ENCODE measurements at regions not wholly inside any gene's neighbourhood (a gene's known extent, or its start where the extent isn't known, plus 50 kb on each side); places are given as distances from the start of the nearest gene placed in this dataset.
A peak's percentile ranks its signal among the peaks of the same experiment; 100 is the strongest.
"Not testable (repeated sequence)": the region's sequence is repeated elsewhere in the genome, so short reads cannot be mapped to it uniquely, and the experiment has no call there.

DNA sequence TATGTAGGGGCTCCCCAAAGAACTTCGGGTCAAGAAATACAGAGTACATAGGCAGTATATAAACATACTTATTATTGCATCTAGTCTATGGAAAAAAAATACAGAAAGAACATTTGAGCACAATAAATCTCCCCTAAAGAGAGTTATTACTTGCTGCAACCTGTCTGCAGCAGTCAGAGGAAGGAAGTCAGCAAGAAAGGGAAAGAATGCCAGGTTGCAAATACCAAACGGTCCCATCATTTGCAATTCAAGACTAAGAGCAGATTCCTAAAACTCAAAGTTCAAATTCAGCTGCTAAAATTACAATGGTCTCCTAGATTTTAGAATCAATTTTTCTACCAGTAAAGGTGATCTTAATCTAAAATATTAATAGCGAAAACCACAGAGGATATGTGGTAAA lies 236.2 kb upstream of the NUDT6 start:
- DNase-seq (ENCODE audit: low spot score), result no peak

- no peak for DNase-seq (ENCODE audit: low spot score)
These were observed 237.1 kb upstream of the NUDT6 start for GRCh38 chr4:123159479-123159878.

GRCh38 chr4:123162859-123163258 lies 233.7 kb upstream of the SPRY1 start:
- no peak for DNase-seq (ENCODE audit: low spot score)

GRCh38 chr4:123163501-123163900 lies 233.1 kb upstream of the SPRY1 start:
- DNase-seq (ENCODE audit: low spot score), result no peak

- no peak for DNase-seq (ENCODE audit: low spot score)
These were observed 230.6 kb upstream of the SPRY1 start for GRCh38 chr4:123166023-123166422.

DNA sequence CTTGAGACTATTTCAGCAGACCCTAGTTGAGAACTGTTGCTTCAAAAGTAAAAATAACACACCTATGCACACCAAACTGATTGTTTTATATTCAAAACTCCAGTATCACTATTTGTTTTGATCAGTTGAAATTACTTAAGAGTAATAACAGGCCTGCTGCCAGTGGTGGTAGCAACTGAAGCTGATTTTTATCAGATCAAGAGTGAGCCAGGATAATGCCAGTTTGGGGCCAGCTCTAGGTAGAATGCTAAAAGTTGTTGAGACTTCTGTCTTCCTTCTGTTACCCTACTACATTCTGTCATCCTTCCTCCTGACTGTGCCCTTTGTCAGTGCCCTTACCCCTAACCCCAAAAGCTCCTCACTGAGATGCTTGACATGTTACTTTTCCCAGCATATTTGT lies 228.7 kb upstream of the SPRY1 start:
- no peak for DNase-seq (ENCODE audit: low spot score)

GRCh38 chr4:123168812-123169211 lies 227.8 kb upstream of the SPRY1 start:
- DNase-seq (ENCODE audit: low spot score), result no peak

GRCh38 chr4:123170843-123171242 lies 225.8 kb upstream of the SPRY1 start:
- DNase-seq (ENCODE audit: low spot score), result no peak

- DNase-seq (ENCODE audit: low spot score), result no peak
These were observed 220.0 kb upstream of the SPRY1 start for GRCh38 chr4:123176605-123177004.

DNA sequence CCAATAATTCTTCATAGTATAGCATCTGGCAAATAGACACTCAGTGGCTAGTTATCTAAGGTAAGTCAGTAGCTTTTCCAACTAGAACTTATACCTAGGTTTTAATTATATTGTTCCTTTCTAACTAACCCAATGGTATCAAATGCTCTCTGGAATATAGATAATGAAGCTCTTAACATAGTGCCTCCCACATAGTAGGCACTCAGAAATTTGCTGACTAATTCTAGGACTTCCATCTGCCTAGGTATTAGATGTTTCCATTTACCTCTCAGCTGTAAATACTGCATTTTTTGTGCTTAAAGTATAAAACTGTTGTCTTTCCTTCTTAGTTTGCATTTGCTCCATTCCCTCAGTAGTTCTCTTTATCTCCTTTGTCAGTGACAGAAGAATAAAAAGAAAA lies 214.3 kb upstream of the SPRY1 start:
- no peak for DNase-seq (ENCODE audit: low spot score)

DNA sequence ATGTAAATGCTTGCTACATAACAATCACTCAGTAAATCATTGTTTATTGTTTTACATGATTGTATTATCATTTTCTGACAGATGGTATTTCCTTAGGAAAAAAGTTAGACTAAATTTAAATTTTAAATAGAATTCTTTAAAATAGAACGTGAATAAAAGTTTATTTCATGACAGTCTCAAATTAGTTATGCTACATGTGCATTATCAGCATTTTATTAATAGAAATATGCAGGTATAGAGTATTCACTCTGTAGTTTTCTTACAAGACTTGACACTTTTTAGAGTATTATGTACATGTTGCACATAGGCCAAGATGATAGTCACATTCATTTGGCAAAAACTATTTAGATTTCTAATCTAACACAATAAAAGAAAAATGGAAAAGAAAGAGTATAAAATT lies 213.3 kb upstream of the SPRY1 start:
- no peak for DNase-seq (ENCODE audit: low spot score)

GRCh38 chr4:123183754-123184153 lies 212.8 kb upstream of the SPRY1 start:
- not testable (repeated sequence) for DNase-seq (ENCODE audit: low spot score)

DNA sequence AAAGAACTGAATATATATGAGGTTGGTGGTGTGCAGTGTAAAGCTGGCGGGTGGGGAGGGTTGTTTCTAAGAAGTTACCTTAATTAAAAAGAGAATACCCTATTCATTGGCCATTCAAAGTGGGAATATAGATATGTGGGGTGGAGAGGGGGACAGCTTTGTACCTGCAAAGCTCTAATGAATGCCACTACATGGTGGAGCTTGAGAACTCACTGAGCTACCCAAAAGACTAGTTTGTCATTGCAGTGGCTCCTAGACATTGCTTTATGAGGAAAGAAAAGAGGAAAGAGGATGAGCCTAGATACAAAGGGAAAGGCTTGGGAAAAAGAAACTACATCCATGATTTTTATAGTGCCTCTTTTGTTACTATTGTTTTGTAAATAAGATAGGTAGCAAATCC lies 209.9 kb upstream of the SPRY1 start:
- no peak for DNase-seq (ENCODE audit: low spot score)

GRCh38 chr4:123190176-123190575 lies 206.4 kb upstream of the SPRY1 start:
- no peak for DNase-seq (ENCODE audit: low spot score)

DNA sequence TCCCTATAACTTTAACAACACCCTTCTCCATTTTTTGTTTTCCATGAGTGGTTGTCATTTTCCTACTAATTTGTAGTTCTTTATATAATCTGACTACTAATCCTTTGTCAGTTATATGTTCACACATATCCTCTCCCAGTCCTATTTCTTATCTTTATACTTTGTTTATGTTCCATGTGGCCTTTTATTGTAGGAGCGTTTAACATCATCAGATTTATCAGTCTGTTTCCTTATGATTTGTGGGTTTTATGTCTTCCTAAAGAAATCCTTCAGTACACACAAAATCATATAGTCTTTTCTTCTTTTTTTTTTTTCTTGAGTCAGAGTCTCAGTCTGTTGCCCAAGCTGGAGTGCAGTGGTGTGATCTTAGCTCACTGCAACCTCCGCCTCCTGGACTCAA lies 204.9 kb upstream of the SPRY1 start:
- DNase-seq (ENCODE audit: low spot score), result no peak

DNA sequence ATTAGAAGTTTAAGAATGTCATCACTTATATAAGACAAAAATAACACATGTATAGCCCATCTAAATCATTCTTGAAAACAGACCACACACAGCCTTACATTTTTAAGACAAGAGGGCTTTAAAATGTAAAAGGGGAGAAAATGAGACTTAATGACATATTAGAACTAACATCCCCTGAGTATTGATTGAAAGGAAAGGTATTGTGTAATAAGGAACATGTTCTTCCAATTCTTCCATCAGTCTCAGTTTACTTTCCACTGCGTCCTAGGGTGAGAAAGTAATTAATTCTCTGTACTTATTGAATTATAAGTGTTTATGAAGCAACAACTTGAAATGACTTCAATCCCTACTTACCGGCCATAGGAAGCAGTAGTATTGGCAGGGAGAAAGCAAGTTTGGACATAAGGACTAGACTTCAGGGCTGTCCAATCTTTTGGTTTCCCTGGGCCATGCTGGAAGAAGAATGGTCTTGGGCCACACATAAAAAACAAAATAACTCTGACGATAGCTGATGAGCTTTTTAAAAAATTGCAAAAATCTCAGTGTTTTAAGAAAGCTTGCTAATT lies 202.7 kb upstream of the SPRY1 start:
- no peak for DNase-seq (ENCODE audit: low spot score)

DNA sequence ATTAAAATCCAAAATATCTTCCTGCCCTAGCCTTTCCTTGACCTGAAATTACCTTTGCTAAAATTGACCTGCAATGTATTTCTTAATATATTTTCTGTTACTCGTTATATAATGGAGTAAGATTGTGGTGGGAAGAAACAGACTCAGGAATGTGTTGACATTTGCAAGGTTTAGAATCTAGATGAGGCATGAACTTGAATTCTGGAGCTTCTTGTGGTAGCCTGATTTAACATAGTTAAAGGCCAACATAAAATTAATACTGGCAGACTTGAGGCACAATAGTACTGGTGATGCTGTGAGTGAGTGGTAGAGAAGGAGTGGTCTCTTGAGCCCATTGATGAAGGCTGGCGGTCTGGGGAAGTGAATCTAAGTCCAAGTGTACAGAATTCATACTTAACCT lies 197.9 kb upstream of the SPRY1 start:
- DNase-seq (ENCODE audit: low spot score), result peak; percentile 2

- DNase-seq (ENCODE audit: low spot score), result no peak
These were observed 196.3 kb upstream of the SPRY1 start for GRCh38 chr4:123200051-123200940.

- no peak for DNase-seq (ENCODE audit: low spot score)
These were observed 191.9 kb upstream of the SPRY1 start for GRCh38 chr4:123204737-123205136.

DNA sequence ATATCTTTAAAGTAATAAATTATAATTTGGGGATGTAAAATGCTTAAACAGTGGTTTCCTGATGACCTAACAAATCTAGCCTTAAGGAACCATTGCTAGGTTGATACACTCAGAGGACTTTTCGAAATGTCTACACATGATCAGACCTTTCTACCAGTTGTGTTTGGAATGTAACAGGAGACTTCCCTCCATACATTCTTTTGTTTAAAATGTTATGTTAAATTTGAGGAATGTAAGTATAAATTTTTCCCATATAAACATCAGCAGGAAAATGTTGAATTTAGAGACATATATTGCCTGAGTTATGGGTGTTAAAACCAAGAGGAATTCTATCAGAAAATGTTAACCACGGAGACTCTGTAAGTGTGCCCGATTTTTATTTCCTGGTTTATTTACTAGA lies 190.6 kb upstream of the SPRY1 start:
- DNase-seq (ENCODE audit: low spot score), result no peak

DNA sequence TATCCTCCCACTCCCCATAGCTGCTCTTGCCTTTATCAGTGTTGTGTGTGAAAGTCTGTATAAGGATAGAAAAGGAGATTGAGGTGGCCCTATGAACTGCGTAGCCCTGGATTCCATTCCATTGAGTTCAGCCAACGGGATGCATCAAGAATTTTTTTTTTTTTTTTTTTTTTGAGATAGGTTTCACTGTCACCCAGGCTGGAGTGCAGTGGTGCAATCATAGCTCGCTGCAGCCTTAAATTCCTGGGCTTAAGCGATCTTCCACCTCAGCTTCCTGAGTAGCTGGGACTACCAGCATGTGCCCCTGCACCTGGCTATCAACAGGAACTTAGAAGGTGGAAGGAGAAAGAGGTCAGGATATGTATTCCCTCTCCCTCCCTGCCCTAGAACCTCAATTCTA lies 187.2 kb upstream of the SPRY1 start:
- no peak for DNase-seq (ENCODE audit: low spot score)

- DNase-seq (ENCODE audit: low spot score), result no peak
These were observed 181.1 kb upstream of the SPRY1 start for GRCh38 chr4:123215536-123215935.

- no peak for DNase-seq (ENCODE audit: low spot score)
These were observed 180.1 kb upstream of the SPRY1 start for GRCh38 chr4:123216543-123216942.

GRCh38 chr4:123216946-123217345 lies 179.6 kb upstream of the SPRY1 start:
- no peak for DNase-seq (ENCODE audit: low spot score)

Data from AG08395 (cell line).